ENCODE measurements at regions not wholly inside any gene's neighbourhood (a gene's known extent, or its start where the extent isn't known, plus 50 kb on each side); places are given as distances from the start of the nearest gene placed in this dataset.

GRCh38 chr3:88677298-88677697 is 430.1 kb upstream of the EPHA3 start:
- Histone ChIP-seq H3K4me1 (ENCODE audit: control insufficient read depth, insufficient read depth, low read length) (no peaks in the 10 kb centered on the region), H3K9ac (ENCODE audit: low read depth, low read length) (no peak overlapping the region), H3K79me1 (ENCODE audit: low read depth in 1 of 2, low read length in 2 of 2) (no peaks in the 10 kb centered on the region), H3K4me2 (ENCODE audit: low read depth, low read length) (no peak overlapping the region), H3K9me3 (ENCODE audit: control insufficient read depth, insufficient read depth, low read length) (no peaks in the 10 kb centered on the region), H3K9me1 (ENCODE audit: insufficient read depth, low read length) (no peaks in the 10 kb centered on the region), H2BK5ac (ENCODE audit: low read depth, low read length, poor library complexity, severe bottlenecking) (no peak overlapping the region), H2BK120ac (ENCODE audit: low read depth, low read length) (no peak overlapping the region), H4K5ac (ENCODE audit: low read depth, low read length) (no peak overlapping the region), H2AK9ac (replicated peaks; ENCODE audit: low read depth, low read length, poor library complexity) (no peak overlapping the region), H3K27ac (ENCODE audit: insufficient read depth, low read length) (no peak overlapping the region), H3K14ac (replicated peaks; ENCODE audit: low read depth, low read length) (no peak overlapping the region), H4K8ac (ENCODE audit: low read depth in 2 of 2, low read length in 2 of 2) (no peak overlapping the region), H3K4me3 (ENCODE audit: insufficient read depth, low read depth, low read length) (no peak overlapping the region), H3K36me3 (ENCODE audit: control insufficient read depth, insufficient read depth, low read length) (no peaks in the 10 kb centered on the region), H3K56ac (ENCODE audit: extremely low read depth, insufficient read depth, low read length) (no peak overlapping the region), H2BK15ac (ENCODE audit: low read depth, low read length) (no peak overlapping the region), H4K91ac (ENCODE audit: insufficient read depth, low read depth, low read length) (no peak overlapping the region), H3K23ac (ENCODE audit: low read depth, low read length) (no peak overlapping the region), H4K20me1 (ENCODE audit: insufficient read depth, low read length) (no peaks in the 10 kb centered on the region), H2BK20ac (ENCODE audit: low read depth, low read length) (no peak overlapping the region), H2AK5ac (ENCODE audit: low read depth, low read length) (no peak overlapping the region), H2AFZ (replicated peaks; ENCODE audit: low read length, poor library complexity) (no peak overlapping the region), H3K4ac (ENCODE audit: low read depth, low read length) (no peak overlapping the region), H3K27me3 (ENCODE audit: control insufficient read depth, insufficient read depth, low read length) (no peaks in the 10 kb centered on the region), H3K18ac (ENCODE audit: low read depth, low read length) (no peak overlapping the region)
- CTCF ChIA-PET = no interaction called here
- DNase-seq (no peak), ATAC-seq (ENCODE audit: low read depth) (no peak)
- intact Hi-C loops (cut with micrococcal nuclease) (no loop called here), dilution Hi-C loops (cut with HindIII; ENCODE audit: low sequenced_read_pairs, unreplicated experiment) (no loop called here), in situ Hi-C loops (cut with MboI; ENCODE audit: low sequenced_read_pairs) (no loop called here)
- no TSS peak for BruUV-seq (replicated peaks)
- WGBS, 2 experiments (ENCODE audit: extremely low coverage in 2 of 2, insufficient read length in 1 of 2) = no CpG with 5 or more reads among the region's 1 CpG
- TF ChIP-seq BHLHE40 (IDR thresholded peaks at IDR 0.05; ENCODE audit: low read depth, low read length) (no peak), CHD1 (IDR thresholded peaks at IDR 0.05; ENCODE audit: low read depth, low read length) (no peak), FOS (IDR thresholded peaks at IDR 0.05; ENCODE audit: low read depth, low read length) (no peak), MAZ (IDR thresholded peaks at IDR 0.05; ENCODE audit: borderline replicate concordance, low read depth, low read length) (no peak), CEBPB (IDR thresholded peaks at IDR 0.05; ENCODE audit: low read depth, low read length) (no peak)
- POLR2A ChIA-PET (ENCODE audit: unreplicated experiment) = no interaction called here

All from IMR-90 (cell line).